Esophagus squamous epithelium (tissue), 5 donors: ENCODE measurements at regions not wholly inside any gene's neighbourhood (a gene's known extent, or its start where the extent isn't known, plus 50 kb on each side); places are given as distances from the start of the nearest gene placed in this dataset.

Experiments used
- DNase-seq: peaks from one replicate; lab custom pipeline; 2025; lab: John Stamatoyannopoulos, UW
- H3K27ac ChIP-seq, 4 donors: fragments of 200-600 bp; sonication (generic); one replicate each; pipeline ENCODE4 v1.5.1; 2016 to 2019; ENCODE audit warnings: mild to moderate bottlenecking in 1 of 4
- H3K27me3 ChIP-seq, 4 donors: fragments of 200-600 bp; sonication (generic); 1 replicate in 3 of 4; 2 replicates in 1 of 4; pipeline versions ENCODE4 v1.5.1 to v1.6.0; 2017 to 2021; ENCODE audit warnings: antibody characterized with exemption in 1 of 4
- H3K36me3 ChIP-seq, 3 donors: fragments of 200-600 bp; sonication (generic); one replicate each; pipeline ENCODE4 v1.5.1; 2016 to 2019
- H3K4me1 ChIP-seq, 3 donors: fragments of 200-600 bp; sonication (generic); one replicate each; pipeline ENCODE4 v1.5.1; 2017 to 2019
- H3K4me3 ChIP-seq, 4 donors: fragments of 200-600 bp; sonication (generic); 1 replicate in 3 of 4; 2 replicates in 1 of 4; pipeline ENCODE4 v1.5.1; 2016 to 2019; ENCODE audit warnings: mild to moderate bottlenecking in 2 of 4, moderate library complexity in 1 of 4
- H3K9me3 ChIP-seq, 3 donors: fragments of 200-600 bp; sonication (generic); one replicate each; pipeline ENCODE4 v1.5.1; 2016 to 2019
- CTCF ChIP-seq, 6 experiments: fragments of 450-650 bp in 4 of 6; fragments of 200-600 bp in 2 of 6; sonication (generic) in 2 of 6; IDR thresholded peaks; one replicate each; pipeline ENCODE4 v1.5.1; 2016 to 2019; ENCODE audit warnings: antibody characterized with exemption in 6 of 6, mild to moderate bottlenecking in 4 of 6, moderate library complexity in 4 of 6
- POLR2A ChIP-seq, 4 donors: fragments of 450-650 bp; IDR thresholded peaks; one replicate each; pipeline ENCODE4 v1.6.1; 2017; ENCODE audit warnings: antibody characterized with exemption in 4 of 4, mild to moderate bottlenecking in 4 of 4, moderate library complexity in 3 of 4
- WGBS, 2 donors: methylation state at CpG; one replicate each; pipeline ENCODE4 v1.1.5; 2018; 5-methylcytosine and 5-hydroxymethylcytosine counted together
- intact Hi-C: fragments of 100-400 bp; cut with DNase I; formaldehyde crosslinking; loops from one replicate; pipeline ENCODE4 v1.15.0; 2022
- donor health status: DM: yes; HTN: yes; CAD: no.

- TF ChIP-seq POLR2A (IDR thresholded peaks at IDR 0.05): no peak
- TF ChIP-seq CTCF (IDR thresholded peaks at IDR 0.05): no peak
- H3K4me3 ChIP-seq: no peak overlapping the region
- intact Hi-C loops: no loop called here
- no peaks in the 10 kb centered on the region for H3K4me1 ChIP-seq
- 64 to 90% methylated on average over 1 of the region's 1 CpG for WGBS, 2 donors
- H3K9me3 ChIP-seq: no peaks in the 10 kb centered on the region
- no peak overlapping the region for H3K27ac ChIP-seq
- no peaks in the 10 kb centered on the region for H3K27me3 ChIP-seq
- H3K36me3 ChIP-seq: no peaks in the 10 kb centered on the region
- DNase-seq: no peak
Measured at GRCh38 chr10:107708981-107709380, 544.5 kb upstream of the SORCS1 start.

DNA sequence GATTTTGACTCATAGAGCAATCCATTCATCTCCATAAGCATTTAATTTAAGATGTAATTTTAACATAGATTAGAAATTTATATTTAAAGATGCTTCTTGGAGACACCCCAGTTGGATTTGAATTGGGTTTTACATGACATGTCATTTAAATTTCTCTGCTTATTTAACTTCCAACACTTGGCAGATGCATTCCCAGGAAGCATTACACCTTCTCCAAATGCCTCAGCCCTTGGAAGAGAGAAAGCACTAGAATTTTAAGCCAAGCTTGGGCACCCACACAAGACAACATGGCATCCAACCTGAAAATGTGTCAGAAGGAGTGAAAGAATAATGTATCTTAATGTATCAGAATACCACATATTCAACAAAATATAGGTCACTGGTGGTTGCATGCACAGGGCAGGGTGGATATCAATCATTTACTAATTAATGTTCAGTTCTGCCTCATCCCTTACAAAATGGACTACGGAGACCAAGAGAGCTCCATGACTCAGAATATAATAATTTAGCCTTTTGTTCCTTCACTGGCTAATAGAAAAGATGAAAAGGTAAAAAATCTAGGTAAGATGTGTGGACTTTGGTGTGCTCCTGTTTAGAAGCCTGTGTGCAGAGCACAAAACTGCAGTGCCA, 541.7 kb upstream of the SORCS1 start:
- intact Hi-C loops: no loop called here
- WGBS, 2 donors: 86 to 87% methylated on average over 1 of the region's 1 CpG
- TF ChIP-seq POLR2A (IDR thresholded peaks at IDR 0.05): no peak
- no peak for TF ChIP-seq CTCF (IDR thresholded peaks at IDR 0.05)
- H3K27ac ChIP-seq: no peak overlapping the region
- no peaks in the 10 kb centered on the region for H3K36me3 ChIP-seq
- no peaks in the 10 kb centered on the region for H3K27me3 ChIP-seq
- H3K4me3 ChIP-seq: no peak overlapping the region
- no peaks in the 10 kb centered on the region for H3K9me3 ChIP-seq
- no peak for DNase-seq
- no peaks in the 10 kb centered on the region for H3K4me1 ChIP-seq

- Histone ChIP-seq H3K27me3 (no peaks in the 10 kb centered on the region), H3K36me3 (no peaks in the 10 kb centered on the region), H3K4me3 (no peak overlapping the region), H3K9me3 (no peaks in the 10 kb centered on the region), H3K4me1 (no peaks in the 10 kb centered on the region), H3K27ac (no peak overlapping the region)
- TF ChIP-seq CTCF (IDR thresholded peaks at IDR 0.05) (no peak), POLR2A (IDR thresholded peaks at IDR 0.05) (no peak)
- intact Hi-C loops: no loop called here
- DNase-seq: no peak
Measured at GRCh38 chr10:107701943-107702342, 537.4 kb upstream of the SORCS1 start.

- Histone ChIP-seq H3K4me3 (no peak overlapping the region), H3K36me3 (no peaks in the 10 kb centered on the region), H3K27ac (no peak overlapping the region), H3K27me3 (no peaks in the 10 kb centered on the region), H3K4me1 (no peaks in the 10 kb centered on the region), H3K9me3 (no peaks in the 10 kb centered on the region)
- TF ChIP-seq CTCF (IDR thresholded peaks at IDR 0.05): no peak
- TF ChIP-seq POLR2A (IDR thresholded peaks at IDR 0.05): no peak
- whole genome bisulfite sequencing, 2 donors: 71 to 72% methylated on average over 1 of the region's 1 CpG
- intact Hi-C loops: no loop called here
- no peak for DNase-seq
Measured at GRCh38 chr10:107692072-107692471, 527.6 kb upstream of the SORCS1 start.

GRCh38 chr10:107689323-107689722, 524.8 kb upstream of the SORCS1 start:
- Histone ChIP-seq H3K27me3 (no peaks in the 10 kb centered on the region), H3K27ac (no peak overlapping the region), H3K9me3 (no peaks in the 10 kb centered on the region), H3K36me3 (no peaks in the 10 kb centered on the region), H3K4me1 (no peaks in the 10 kb centered on the region), H3K4me3 (no peak overlapping the region)
- DNase-seq: no peak
- intact Hi-C loops: no loop called here
- TF ChIP-seq POLR2A (IDR thresholded peaks at IDR 0.05): no peak
- no peak for TF ChIP-seq CTCF (IDR thresholded peaks at IDR 0.05)
- WGBS, 2 donors: 65 to 69% methylated on average over 2 of the region's 2 CpGs
